HG03095 (cell line): ENCODE measurements at regions not wholly inside any gene's neighbourhood (a gene's known extent, or its start where the extent isn't known, plus 50 kb on each side); places are given as distances from the start of the nearest gene placed in this dataset.
"Not testable (repeated sequence)": the region's sequence is repeated elsewhere in the genome, so short reads cannot be mapped to it uniquely, and the experiment has no call there.

ENCODE experiments used
- ATAC-seq: cut with Tn5 transposase; IDR thresholded peaks from one replicate; pipeline ENCODE4 v1.9.1; 2021; ENCODE audit warnings: moderate library complexity; ENCODE audit not compliant: unreplicated experiment

DNA sequence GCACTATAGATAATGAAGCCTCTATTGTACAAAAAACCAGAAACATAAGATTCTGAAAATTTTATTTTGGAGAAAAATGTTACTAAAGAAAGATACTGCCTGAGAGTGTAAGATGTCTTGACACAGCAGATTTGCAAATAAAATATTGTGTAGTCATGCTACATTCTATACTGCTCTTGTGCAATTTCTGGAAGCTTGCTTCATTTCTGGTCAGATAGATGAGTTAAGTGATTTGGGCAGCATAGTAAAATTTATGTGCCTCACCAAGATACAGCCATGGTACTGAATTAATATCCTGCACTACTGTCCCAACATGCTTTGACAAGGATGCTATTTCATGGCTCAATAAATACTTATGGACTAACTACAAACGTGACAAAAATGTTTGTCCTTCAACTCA, 55.1 kb upstream of the STARD13 start:
- ATAC-seq: no peak

- no peak for ATAC-seq
Observed at GRCh38 chr13:33341861-33342452, 56.4 kb upstream of the STARD13 start.

- no peak for ATAC-seq
Observed at GRCh38 chr13:33345842-33346241, 60.3 kb upstream of the STARD13 start.

DNA sequence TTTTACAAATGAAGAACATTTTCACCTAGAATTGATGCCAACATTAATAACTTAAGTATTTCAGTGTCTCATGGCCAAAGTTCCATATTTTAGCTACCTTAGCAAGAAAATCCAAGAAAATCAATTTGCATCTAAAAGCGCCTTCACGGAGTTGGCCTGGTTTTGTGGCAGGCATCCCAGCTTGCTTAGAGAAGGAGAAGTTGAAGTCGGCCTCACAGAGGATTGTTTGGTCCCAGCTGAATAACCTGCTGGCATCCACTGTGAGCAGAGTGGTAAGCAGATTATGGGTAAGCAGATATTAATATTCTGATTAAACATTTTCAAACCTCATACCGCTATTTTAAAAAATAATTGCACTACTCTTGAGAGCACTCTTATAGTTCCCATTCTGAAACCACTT, 62.3 kb upstream of the STARD13 start:
- no peak for ATAC-seq

DNA sequence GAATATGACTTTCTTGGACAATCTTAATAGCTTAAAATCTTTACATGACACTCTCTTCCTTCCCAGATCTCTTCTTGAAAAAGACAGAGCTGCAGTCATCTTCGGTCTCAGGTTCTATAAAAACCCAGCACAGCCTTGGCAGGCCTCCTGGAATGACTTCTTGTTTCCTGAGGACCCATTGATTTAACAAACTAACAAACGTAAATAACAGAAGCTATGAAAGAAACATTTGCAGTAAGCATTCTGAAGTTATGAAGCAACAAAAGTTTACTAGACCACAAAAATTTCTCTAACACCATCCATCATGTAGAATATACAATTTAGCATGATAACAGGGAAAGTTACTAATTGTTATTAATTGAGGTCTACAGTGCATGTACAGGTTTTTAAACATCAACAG, 62.8 kb upstream of the STARD13 start:
- no peak for ATAC-seq

DNA sequence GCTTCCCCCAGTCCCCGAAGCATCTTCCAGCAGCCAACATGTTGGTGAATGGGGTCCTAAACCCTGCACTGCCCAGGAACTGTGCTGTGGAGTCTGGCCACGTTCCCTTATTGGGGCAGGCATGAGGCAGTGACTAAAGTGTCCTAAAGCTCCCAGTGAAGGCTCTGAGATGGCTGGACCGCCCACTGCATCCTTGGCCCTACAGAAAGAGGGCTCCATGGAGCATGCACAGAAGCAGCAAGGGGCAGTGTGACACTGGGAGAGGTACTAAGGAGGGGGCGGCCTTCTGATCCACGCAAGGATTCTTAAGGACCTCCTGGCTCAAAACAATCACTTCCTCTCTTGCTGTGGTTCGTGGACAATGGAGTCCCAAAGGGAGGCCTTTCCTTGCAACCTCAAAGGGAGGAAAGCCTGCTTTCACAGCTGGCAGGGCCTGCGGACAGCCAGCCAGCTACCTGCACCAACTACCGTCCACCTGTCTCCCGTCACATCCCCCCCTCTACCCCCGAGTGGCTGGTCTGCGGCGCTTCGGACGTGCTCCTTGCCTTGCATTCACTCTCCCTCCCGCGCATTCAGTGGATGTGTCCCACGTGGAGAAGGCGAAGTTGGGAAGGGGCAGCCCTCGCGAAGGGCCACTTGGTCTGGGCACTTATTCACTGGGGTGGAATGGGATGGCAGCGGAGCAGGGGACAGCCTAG, 63.9 kb upstream of the STARD13 start:
- ATAC-seq: no peak

DNA sequence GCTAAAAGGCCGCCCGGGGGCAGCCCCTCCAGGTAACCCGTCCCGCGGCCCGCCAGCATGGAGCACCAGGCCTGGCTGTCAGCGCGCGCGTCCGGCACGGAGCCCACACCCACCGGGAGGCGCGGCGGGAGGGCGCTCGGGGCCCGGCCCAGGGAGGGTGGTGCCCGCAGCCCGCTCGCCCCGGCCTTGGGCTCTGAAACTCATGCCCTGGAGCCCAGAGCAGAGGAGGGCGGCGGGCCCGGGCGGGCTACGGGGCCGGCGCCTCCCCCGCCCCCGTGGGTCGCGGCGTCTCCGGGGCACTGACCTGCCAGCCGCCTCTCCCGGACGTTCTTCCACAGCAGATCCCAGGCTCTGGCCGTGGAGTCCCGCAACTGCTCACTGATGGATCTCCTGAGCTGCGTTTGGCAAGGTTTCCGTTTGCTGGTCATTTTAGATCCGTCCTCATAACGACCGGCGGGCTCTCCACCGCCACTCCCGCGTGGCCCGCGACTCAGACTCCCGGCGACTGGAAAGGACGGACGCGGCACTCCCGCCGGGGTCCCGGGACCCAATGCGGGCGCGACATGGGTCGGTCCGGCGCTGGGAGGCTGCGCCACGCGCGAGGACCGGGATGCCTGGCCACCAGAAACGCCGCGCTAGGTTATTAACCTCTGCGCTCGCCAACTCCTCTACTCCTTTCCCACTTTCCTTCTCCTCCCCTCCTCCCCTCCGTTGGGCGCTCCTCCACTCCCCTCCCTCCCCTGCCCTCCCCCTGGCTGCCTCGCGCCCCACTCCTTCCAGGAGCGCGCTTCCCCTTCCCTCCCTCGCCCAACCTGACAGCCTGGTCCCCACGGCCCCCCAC, 64.7 kb upstream of the STARD13 start:
- ATAC-seq: no peak

DNA sequence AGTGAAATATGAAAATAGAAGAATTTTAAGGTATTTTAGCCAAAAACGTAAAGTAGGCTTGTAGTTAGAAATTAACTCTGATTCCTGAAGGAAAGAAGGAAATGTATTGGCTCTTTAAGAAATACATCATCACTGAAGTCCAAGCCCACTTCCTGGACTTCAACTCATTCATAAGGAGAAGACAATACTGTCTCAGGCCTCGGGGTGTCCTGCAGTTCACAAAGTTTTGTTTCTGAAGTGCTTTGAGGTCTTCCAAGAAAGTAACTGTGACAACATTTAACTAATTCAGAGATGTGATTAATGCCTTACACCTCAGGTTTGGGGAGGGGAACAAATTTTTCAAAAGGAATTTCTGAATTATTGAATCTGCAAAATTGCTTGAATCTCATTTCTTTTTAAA, 65.8 kb upstream of the STARD13 start:
- ATAC-seq: no peak

GRCh38 chr13:33352041-33352440, 66.5 kb upstream of the STARD13 start:
- no peak for ATAC-seq

DNA sequence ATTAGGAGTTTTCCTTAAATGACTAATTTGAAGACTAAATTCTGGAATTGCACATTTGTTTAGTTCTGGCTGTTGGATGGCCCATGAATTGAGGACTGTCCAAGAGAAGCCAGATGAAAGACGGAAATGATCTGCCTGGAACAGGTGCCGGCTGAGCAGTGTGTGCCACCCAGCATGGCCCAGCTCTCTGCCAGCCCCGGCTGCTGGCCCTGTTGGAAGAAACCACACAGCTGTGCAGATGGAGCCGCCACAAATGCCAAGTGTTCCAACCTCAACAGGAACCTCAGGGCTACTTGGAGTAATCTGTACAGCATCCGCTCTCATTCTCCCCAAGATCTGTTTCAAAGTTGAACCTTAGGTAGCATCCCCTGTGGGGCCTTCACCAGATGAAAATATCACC, 67.0 kb upstream of the STARD13 start:
- ATAC-seq: no peak

DNA sequence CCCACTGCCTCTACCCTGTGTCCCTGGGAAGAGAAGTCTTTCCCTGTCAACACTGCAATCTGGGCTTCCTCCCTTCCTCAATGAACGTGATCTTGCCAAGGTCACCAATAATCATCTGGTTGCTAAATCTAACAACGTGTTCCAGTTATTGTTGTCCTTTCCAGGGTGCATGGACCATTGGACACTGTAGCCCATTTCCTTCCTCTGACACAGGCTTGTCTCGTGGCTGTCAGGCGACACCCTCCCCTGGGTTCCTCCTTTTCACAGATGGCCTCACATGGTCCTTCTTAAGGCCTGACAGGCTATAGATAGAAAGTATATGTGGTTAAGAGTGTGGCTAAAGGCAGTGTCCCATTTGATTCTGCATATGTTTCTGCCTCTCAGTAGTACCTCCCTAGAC, 67.7 kb upstream of the STARD13 start:
- ATAC-seq: peak; percentile 76

DNA sequence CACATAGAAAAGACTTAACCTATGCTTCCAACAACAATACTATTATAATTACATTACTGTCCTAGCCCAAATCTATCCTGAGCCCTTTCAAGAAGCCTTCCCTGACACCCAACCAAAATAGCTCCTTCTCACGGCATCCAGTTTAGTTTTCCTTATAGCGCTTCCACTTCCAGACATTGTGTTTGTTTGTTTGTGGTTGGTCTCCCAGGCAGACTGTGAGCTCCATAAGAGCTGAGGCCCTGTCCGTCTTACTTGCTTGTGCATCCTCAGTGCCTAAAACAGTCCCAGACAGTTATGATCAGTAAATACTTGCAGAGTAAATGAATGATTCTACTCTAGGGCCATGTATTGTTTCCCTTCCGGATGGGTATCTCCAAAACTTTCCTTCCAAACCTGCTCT, 68.1 kb upstream of the STARD13 start:
- ATAC-seq: no peak

DNA sequence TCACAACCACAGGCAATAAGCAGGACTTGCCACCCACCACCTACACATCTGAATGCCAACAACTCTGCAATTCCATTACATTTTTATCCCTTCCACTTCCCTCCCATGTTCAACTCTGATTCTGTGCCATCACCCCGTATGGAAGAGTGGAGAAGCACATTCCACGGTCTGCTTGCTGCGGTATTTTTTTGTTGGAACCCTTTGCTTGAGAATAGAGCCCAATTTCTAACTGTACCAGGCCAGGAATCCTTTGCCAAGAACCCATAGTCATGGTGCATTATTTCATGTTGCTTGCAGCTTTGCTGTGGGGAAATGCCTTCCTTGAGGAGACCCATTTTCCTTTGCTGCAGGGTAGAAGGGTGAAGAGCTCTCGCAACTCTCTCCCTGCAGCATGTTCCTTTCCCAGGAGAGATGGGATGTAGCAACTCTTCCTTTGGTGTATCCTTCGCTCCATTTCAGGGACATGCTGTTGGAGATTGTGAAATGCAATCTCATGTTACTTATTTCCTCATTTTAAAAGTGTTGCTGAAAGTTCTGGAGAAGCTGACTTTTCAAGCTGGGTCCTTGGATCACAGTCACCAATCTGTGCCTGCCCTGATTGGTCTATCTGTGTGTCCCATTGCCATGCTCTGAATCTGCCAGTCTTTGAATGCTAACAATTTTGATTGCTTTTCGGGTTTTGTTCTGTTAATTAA, 69.8 kb upstream of the STARD13 start:
- ATAC-seq: no peak

- ATAC-seq: not testable (repeated sequence)
Observed at GRCh38 chr13:33358076-33358475, 72.5 kb upstream of the STARD13 start.

DNA sequence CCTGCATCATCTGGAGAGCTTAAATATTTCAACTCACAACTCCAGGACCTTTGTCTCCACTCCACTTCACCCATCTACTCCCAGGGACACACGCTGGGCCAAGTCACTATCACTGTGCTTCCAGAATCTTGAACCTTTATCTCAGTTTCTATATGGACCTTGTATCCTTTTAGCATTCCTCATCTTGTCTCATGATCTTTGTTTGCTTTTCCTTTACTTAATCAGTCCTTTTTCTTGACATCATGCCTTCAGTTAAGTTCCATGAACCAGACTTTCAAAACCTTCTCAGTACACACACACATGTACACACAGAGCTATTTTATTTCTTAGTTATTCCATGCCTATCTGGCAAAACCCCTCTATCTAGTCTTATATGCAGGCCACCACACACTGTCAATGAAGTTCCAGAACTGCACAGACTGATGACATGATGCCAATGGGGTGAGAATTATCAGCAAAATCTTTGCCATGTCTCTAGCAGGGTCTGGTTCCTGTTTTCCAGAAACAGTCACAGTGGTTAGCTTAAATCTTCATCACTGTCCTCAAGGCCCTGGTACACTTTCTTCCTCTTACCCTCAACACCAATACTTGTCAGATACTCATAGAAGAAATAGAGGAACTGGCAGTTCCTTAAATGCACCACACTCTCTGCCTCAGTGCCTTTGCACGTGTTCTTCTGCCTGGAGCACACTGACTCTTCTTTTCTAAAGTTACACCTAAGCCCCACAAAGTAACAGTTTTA, 77.6 kb upstream of the STARD13 start:
- ATAC-seq: no peak

GRCh38 chr13:33364192-33364591, 78.6 kb upstream of the STARD13 start:
- ATAC-seq: no peak

DNA sequence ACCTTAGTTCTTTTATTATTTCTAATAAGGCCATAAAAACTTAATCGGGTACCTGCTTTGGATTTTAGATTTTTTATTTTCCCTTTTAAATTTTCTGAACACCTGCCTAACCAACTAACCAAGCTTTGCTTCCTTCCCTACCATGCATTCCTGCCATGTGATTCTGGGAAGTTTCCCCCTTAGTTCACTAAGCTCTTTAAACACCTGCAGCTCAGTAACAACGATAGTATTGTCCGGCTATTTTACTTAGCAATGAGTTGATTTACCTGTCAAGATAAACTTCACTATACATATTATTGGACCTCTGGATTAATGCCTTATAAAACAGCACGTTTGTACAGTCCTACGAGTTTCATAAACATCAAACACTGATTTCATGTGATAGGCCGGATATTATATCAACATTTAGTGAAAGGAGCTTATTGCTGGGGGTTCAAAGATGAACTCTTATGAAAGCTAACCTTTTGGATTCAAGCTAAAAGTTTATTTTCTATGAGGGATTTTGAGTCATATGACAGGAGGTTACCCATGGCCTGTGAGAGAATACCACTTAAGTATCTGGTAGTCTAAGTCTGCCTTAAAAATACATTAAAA, 81.0 kb upstream of the STARD13 start:
- ATAC-seq: no peak

DNA sequence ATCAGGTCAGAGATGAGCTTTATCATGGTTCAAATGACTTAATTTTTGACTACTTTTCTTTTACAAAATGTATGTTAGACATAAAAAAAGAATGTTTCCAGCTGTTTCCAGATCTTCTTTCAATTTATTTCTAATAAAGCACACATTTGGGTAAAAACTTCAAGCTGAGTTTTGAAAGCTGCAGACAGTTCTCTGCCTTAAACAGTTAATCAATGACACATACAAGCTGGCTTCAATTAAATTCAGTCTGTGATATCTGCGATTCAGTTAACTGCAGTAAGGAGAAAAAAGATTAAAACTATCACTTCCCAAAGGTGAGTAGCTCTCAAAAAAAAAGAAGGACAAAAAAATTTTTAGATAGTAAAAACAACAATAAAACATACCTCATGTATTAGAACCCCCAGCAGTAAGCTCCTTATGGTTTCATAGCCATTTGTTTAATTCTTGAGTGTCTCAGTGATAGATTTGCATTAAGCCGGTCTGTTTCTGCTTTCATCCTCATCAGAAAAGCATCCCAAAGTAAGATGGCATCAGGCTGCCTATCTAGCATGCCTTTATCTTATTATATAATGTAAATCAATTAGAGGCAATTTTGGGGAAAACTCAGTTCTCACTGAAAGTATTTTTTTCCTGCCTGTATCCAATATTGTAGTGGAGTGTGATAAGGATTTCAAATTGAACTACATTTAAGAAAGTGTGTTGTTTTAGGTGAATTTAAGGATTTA, 81.8 kb upstream of the STARD13 start:
- ATAC-seq: no peak

GRCh38 chr13:33367926-33368325, 82.4 kb upstream of the STARD13 start:
- peak; percentile 72 for ATAC-seq

GRCh38 chr13:33369073-33369472, 83.5 kb upstream of the STARD13 start:
- no peak for ATAC-seq
